Right lobe of liver (tissue), 4 donors: ENCODE measurements at regions not wholly inside any gene's neighbourhood (a gene's known extent, or its start where the extent isn't known, plus 50 kb on each side); places are given as distances from the start of the nearest gene placed in this dataset.

Experiments used
- CTCF ChIP-seq, 4 donors: fragments of 200-600 bp in 3 of 4; fragments of 450-650 bp in 1 of 4; IDR thresholded peaks; one replicate each; pipeline versions ENCODE4 v1.5.1 to v1.8.0; 2016 to 2022; ENCODE audit warnings: antibody characterized with exemption in 4 of 4, mild to moderate bottlenecking in 2 of 4
- POLR2A ChIP-seq: fragments of 450-650 bp; IDR thresholded peaks from one replicate; pipeline ENCODE4 v1.6.1; 2017; ENCODE audit warnings: antibody characterized with exemption, mild to moderate bottlenecking
- donor health status: DM: no; HTN: no; CAD: no.
- donor health status: DM: no; HTN: no; CAD: no.
- donor health status: DM: no; HTN: yes; CAD: no.

- no peak for TF ChIP-seq CTCF (IDR thresholded peaks at IDR 0.05)
- no peak for TF ChIP-seq POLR2A
These were observed 249.3 kb downstream of the BLID start for GRCh38 chr11:121866754-121867153.
